K562 (cell line): ENCODE measurements at regions not wholly inside any gene's neighbourhood (a gene's known extent, or its start where the extent isn't known, plus 50 kb on each side); places are given as distances from the start of the nearest gene placed in this dataset.

ENCODE experiments used
- ARID1B ChIP-seq: fragments of 450-650 bp; IDR thresholded peaks from 2 replicates; pipeline ENCODE4 v1.6.1; 2016; ENCODE audit warnings: antibody characterized with exemption, mild to moderate bottlenecking, inconsistent platforms
- BCOR ChIP-seq: fragments of 450-650 bp; IDR thresholded peaks from 2 replicates; pipeline ENCODE4 v1.6.1; 2016
- CBFA2T2 ChIP-seq: fragments of 450-650 bp; conservative IDR thresholded peaks from 2 replicates; pipeline ENCODE4 v1.6.1; 2017; ENCODE audit warnings: mild to moderate bottlenecking
- CREB5 ChIP-seq: fragments of 250-450 bp; sonication (Bioruptor Pico); IDR thresholded peaks from 2 replicates; pipeline ENCODE4 v1.5.0; 2020; ENCODE audit warnings: mild to moderate bottlenecking
- CTCF ChIP-seq, 3 experiments: IDR thresholded peaks in 2 of 3; conservative IDR thresholded peaks in 1 of 3; 2 replicates each; pipeline ENCODE4 v1.5.1; 2011 to 2012; ENCODE audit warnings: low read length in 3 of 3, mild to moderate bottlenecking in 3 of 3, control low read depth in 2 of 3, improper control_type of control experiment in 1 of 3, inconsistent platforms in 1 of 3, low read depth in 1 of 3, mixed read lengths in 1 of 3, moderate library complexity in 1 of 3; ENCODE audit not compliant: insufficient read depth in 2 of 3
- CXXC5 ChIP-seq: fragments of 250-450 bp; sonication (Bioruptor Pico); IDR thresholded peaks from 2 replicates; pipeline ENCODE4 v1.8.0; 2022; ENCODE audit warnings: inconsistent platforms, mild to moderate bottlenecking, moderate library complexity
- DPF2 ChIP-seq: fragments of 450-650 bp; IDR thresholded peaks from 2 replicates; pipeline ENCODE4 v1.6.1; 2016
- ELF4 ChIP-seq: fragments of 450-650 bp; formaldehyde crosslinking; IDR thresholded peaks from 2 replicates; pipeline ENCODE4 v1.4.0; 2022; ENCODE audit warnings: missing genetic modification characterization
- FOXK2 ChIP-seq, 2 experiments: fragments of 450-650 bp; IDR thresholded peaks in 1 of 2; conservative IDR thresholded peaks in 1 of 2; 2 replicates each; pipeline ENCODE4 v1.6.1; 2016; ENCODE audit warnings: low read depth in 2 of 2, mild to moderate bottlenecking in 1 of 2
- HDAC3 ChIP-seq: fragments of 450-650 bp; IDR thresholded peaks from 2 replicates; pipeline ENCODE4 v1.6.1; 2018; ENCODE audit warnings: borderline replicate concordance, mild to moderate bottlenecking, moderate library complexity; ENCODE audit not compliant: partially characterized antibody
- HMG20B ChIP-seq: fragments of 250-450 bp; sonication (Bioruptor Pico); IDR thresholded peaks from 2 replicates; pipeline ENCODE4 v1.5.0; 2021; ENCODE audit warnings: mild to moderate bottlenecking
- HNRNPUL1 ChIP-seq: fragments of 200-400 bp; formaldehyde crosslinking; IDR thresholded peaks from 2 replicates; pipeline ENCODE4 v1.6.1; 2017; ENCODE audit warnings: low read length
- MECOM ChIP-seq: fragments of 250-450 bp; sonication (Bioruptor Pico); IDR thresholded peaks from 2 replicates; pipeline ENCODE4 v1.8.0; 2022; ENCODE audit warnings: inconsistent platforms
- MTA2 ChIP-seq: fragments of 450-650 bp; IDR thresholded peaks from 2 replicates; pipeline ENCODE4 v1.6.1; 2016; ENCODE audit warnings: low read depth
- MXI1 ChIP-seq: IDR thresholded peaks from 2 replicates; pipeline ENCODE4 v1.6.1; 2011; ENCODE audit warnings: low read depth, mild to moderate bottlenecking, improper control_type of control experiment, low read length
- NCOR1 ChIP-seq: fragments of 450-650 bp; IDR thresholded peaks from 2 replicates; pipeline ENCODE4 v1.6.1; 2016; ENCODE audit warnings: mild to moderate bottlenecking, moderate library complexity
- TCF3 ChIP-seq: sonication (generic); formaldehyde crosslinking; IDR thresholded peaks from 2 replicates; pipeline ENCODE4 v1.4.0; 2020; ENCODE audit warnings: mild to moderate bottlenecking, missing genetic modification reagents
- TEAD4 ChIP-seq, 2 experiments: sonication (generic) in 1 of 2; formaldehyde crosslinking in 1 of 2; IDR thresholded peaks; 2 replicates each; pipeline versions ENCODE4 v1.6.1 to v1.8.0; 2012 to 2022; ENCODE audit warnings: borderline replicate concordance in 1 of 2, inconsistent platforms in 1 of 2, low read length in 1 of 2, mild to moderate bottlenecking in 1 of 2, missing genetic modification reagents in 1 of 2
- TF ChIP-seq, protein P1 (sequence below): fragments of 450-650 bp; IDR thresholded peaks from 2 replicates; pipeline ENCODE4 v1.6.1; 2018; ENCODE audit not compliant: partially characterized antibody
- TF ChIP-seq, protein P2 (sequence below): sonication (generic); formaldehyde crosslinking; IDR thresholded peaks from 2 replicates; pipeline ENCODE4 v1.9.0; 2022; ENCODE audit warnings: mild to moderate bottlenecking, missing genetic modification reagents
- TF ChIP-seq, protein P3 (sequence below): fragments of 450-650 bp; IDR thresholded peaks from one replicate; pipeline ENCODE4 v1.6.1; 2018; ENCODE audit warnings: mild to moderate bottlenecking, moderate library complexity; ENCODE audit not compliant: partially characterized antibody

DNA sequence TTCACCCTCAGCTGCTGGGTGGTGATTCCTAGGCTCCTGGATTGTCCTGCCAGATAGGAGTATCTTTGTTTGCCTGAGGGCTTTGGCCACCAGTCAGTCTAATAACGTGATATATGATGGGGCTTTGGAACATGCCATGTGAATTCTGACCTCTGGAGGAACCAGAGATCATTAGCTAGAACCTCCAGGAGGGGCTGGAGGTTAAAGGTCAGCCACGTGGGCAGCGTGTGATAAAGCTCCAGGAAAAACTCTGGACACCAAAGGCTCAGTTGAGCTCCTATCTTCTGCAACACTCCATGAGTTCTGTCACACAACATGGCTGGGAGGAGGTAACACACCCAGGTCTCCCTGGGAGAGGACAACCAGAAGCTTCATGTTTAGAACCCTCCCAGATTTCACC lies 251.1 kb downstream of the DAD1 start (continued):
- TF ChIP-seq, protein P1, sequence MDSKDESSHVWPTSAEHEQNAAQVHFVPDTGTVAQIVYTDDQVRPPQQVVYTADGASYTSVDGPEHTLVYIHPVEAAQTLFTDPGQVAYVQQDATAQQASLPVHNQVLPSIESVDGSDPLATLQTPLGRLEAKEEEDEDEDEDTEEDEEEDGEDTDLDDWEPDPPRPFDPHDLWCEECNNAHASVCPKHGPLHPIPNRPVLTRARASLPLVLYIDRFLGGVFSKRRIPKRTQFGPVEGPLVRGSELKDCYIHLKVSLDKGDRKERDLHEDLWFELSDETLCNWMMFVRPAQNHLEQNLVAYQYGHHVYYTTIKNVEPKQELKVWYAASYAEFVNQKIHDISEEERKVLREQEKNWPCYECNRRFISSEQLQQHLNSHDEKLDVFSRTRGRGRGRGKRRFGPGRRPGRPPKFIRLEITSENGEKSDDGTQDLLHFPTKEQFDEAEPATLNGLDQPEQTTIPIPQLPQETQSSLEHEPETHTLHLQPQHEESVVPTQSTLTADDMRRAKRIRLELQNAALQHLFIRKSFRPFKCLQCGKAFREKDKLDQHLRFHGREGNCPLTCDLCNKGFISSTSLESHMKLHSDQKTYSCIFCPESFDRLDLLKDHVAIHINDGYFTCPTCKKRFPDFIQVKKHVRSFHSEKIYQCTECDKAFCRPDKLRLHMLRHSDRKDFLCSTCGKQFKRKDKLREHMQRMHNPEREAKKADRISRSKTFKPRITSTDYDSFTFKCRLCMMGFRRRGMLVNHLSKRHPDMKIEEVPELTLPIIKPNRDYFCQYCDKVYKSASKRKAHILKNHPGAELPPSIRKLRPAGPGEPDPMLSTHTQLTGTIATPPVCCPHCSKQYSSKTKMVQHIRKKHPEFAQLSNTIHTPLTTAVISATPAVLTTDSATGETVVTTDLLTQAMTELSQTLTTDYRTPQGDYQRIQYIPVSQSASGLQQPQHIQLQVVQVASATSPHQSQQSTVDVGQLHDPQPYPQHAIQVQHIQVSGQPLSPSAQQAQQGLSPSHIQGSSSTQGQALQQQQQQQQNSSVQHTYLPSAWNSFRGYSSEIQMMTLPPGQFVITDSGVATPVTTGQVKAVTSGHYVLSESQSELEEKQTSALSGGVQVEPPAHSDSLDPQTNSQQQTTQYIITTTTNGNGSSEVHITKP = peak; percentile 16
- TF ChIP-seq MTA2 (peak; percentile 53), BCOR (no peak), HMG20B (CRISPR knock-in tag) (no peak), NCOR1 (peak; percentile 68), ARID1B (peak; percentile 77), TEAD4 (IDR thresholded peaks at IDR 0.05; ENCODE audit: low read length) (peak; percentile 74), TEAD4 (CRISPR knock-in tag; IDR thresholded peaks at IDR 0.05; ENCODE audit: borderline replicate concordance) (no peak), HDAC3 (peak; percentile 21), CXXC5 (CRISPR knock-in tag) (peak; percentile 27; the same call in 1 of the 2 replicates), CBFA2T2 (peak; percentile 80), MXI1 (peak; percentile 52; the same call in 1 of the 2 replicates), CREB5 (CRISPR knock-in tag) (no peak), MECOM (CRISPR knock-in tag) (no peak), ELF4 (no peak), FOXK2 (conservative IDR thresholded peaks at IDR 0.05 in 1 of 2, IDR thresholded peaks at IDR 0.05 in 1 of 2; ENCODE audit: low read depth in 2 of 2) (0 out of 4 replicates have a peak, but pooled peaks of 1 of the 2 experiments have one; percentile 21), CTCF (IDR thresholded peaks at IDR 0.05 in 2 of 3, conservative IDR thresholded peaks at IDR 0.05 in 1 of 3; ENCODE audit: insufficient read depth in 2 of 3, low read depth in 1 of 3, low read length in 3 of 3) (peak in 1 of 3 experiments; percentile 20; a peak in 2 of 6 replicates), DPF2 (peak; percentile 18; the same call in 1 of the 2 replicates), HNRNPUL1 (no peak), TCF3 (CRISPR knock-in tag) (peak; percentile 75)
- TF ChIP-seq, protein P2, sequence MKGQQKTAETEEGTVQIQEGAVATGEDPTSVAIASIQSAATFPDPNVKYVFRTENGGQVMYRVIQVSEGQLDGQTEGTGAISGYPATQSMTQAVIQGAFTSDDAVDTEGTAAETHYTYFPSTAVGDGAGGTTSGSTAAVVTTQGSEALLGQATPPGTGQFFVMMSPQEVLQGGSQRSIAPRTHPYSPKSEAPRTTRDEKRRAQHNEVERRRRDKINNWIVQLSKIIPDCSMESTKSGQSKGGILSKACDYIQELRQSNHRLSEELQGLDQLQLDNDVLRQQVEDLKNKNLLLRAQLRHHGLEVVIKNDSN (CRISPR knock-in tag) = peak; percentile 38; the same call in 1 of the 2 replicates
- TF ChIP-seq, protein P3, sequence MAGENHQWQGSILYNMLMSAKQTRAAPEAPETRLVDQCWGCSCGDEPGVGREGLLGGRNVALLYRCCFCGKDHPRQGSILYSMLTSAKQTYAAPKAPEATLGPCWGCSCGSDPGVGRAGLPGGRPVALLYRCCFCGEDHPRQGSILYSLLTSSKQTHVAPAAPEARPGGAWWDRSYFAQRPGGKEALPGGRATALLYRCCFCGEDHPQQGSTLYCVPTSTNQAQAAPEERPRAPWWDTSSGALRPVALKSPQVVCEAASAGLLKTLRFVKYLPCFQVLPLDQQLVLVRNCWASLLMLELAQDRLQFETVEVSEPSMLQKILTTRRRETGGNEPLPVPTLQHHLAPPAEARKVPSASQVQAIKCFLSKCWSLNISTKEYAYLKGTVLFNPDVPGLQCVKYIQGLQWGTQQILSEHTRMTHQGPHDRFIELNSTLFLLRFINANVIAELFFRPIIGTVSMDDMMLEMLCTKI = no peak
